Astrocyte (in vitro differentiated cells and primary cell): ENCODE measurements at regions not wholly inside any gene's neighbourhood (a gene's known extent, or its start where the extent isn't known, plus 50 kb on each side); places are given as distances from the start of the nearest gene placed in this dataset.

Source experiments
- CTCF ChIP-seq: IDR thresholded peaks from 2 replicates; pipeline ENCODE4 v1.5.1; 2011; ENCODE audit warnings: low read depth, mild to moderate bottlenecking, inconsistent platforms, low read length, moderate library complexity; ENCODE audit not compliant: insufficient read depth
- EZH2 ChIP-seq: IDR thresholded peaks from 2 replicates; pipeline ENCODE4 v1.6.1; 2012; ENCODE audit warnings: mild to moderate bottlenecking, low read length, inconsistent platforms; ENCODE audit not compliant: insufficient read depth

- TF ChIP-seq EZH2 (no peak), CTCF (no peak)
Observed at GRCh38 chr2:162964513-162964912, 125.9 kb upstream of the KCNH7 start.
